Hepatocyte (in vitro differentiated cells): ENCODE measurements at regions not wholly inside any gene's neighbourhood (a gene's known extent, or its start where the extent isn't known, plus 50 kb on each side); places are given as distances from the start of the nearest gene placed in this dataset.

Experiments used
- DNase-seq: peaks from one replicate; pipeline ENCODE4 v3.0.0-alpha.2; 2016; ENCODE audit warnings: low spot score
- H2AFZ ChIP-seq: fragments of 200-600 bp; sonication (generic); 2 replicates; pipeline ENCODE4 v1.6.0; 2016; ENCODE audit warnings: antibody characterized with exemption, mild to moderate bottlenecking
- H3K27ac ChIP-seq: fragments of 200-600 bp; sonication (generic); 2 replicates; pipeline ENCODE4 v1.5.1; 2016; ENCODE audit warnings: mild to moderate bottlenecking
- H3K27me3 ChIP-seq: fragments of 200-600 bp; sonication (generic); 2 replicates; pipeline ENCODE4 v1.6.1; 2016
- H3K36me3 ChIP-seq: fragments of 200-600 bp; sonication (generic); replicated peaks from 2 replicates; pipeline ENCODE4 v1.5.1; 2016; ENCODE audit warnings: low read depth; ENCODE audit not compliant: insufficient read depth
- H3K4me1 ChIP-seq: fragments of 200-600 bp; sonication (generic); 2 replicates; pipeline ENCODE4 v1.5.1; 2016; ENCODE audit warnings: mild to moderate bottlenecking, moderate library complexity; ENCODE audit not compliant: insufficient read depth
- H3K4me2 ChIP-seq: fragments of 200-600 bp; sonication (generic); 2 replicates; pipeline ENCODE4 v1.6.0; 2016
- H3K4me3 ChIP-seq: fragments of 200-600 bp; sonication (generic); 2 replicates; pipeline ENCODE4 v1.5.1; 2016; ENCODE audit warnings: mild to moderate bottlenecking
- H3K79me2 ChIP-seq: fragments of 200-600 bp; sonication (generic); 2 replicates; pipeline ENCODE4 v1.6.0; 2017; ENCODE audit warnings: mild to moderate bottlenecking
- H3K9me2 ChIP-seq: fragments of 200-600 bp; sonication (generic); replicated peaks from 2 replicates; pipeline ENCODE4 v1.6.0; 2017; ENCODE audit warnings: mild to moderate bottlenecking; ENCODE audit not compliant: insufficient read depth
- H3K9me3 ChIP-seq: fragments of 200-600 bp; sonication (generic); 2 replicates; pipeline ENCODE4 v1.5.1; 2016; ENCODE audit warnings: low read depth, mild to moderate bottlenecking
- H4K20me1 ChIP-seq: fragments of 200-600 bp; sonication (generic); 2 replicates; pipeline ENCODE4 v1.6.0; 2016; ENCODE audit warnings: mild to moderate bottlenecking; ENCODE audit not compliant: insufficient read depth, poor library complexity, severe bottlenecking
- CTCF ChIP-seq: fragments of 200-600 bp; sonication (generic); IDR thresholded peaks from 2 replicates; pipeline ENCODE4 v1.5.1; 2016; ENCODE audit warnings: antibody characterized with exemption, mild to moderate bottlenecking; ENCODE audit not compliant: poor library complexity
- EZH2 ChIP-seq: fragments of 200-600 bp; sonication (generic); IDR thresholded peaks from 2 replicates; pipeline ENCODE4 v1.6.1; 2016; ENCODE audit warnings: antibody characterized with exemption, mild to moderate bottlenecking, borderline replicate concordance
- EZH2phosphoT487 ChIP-seq: fragments of 200-600 bp; sonication (generic); IDR thresholded peaks from one replicate; pipeline ENCODE4 v1.6.1; 2018; ENCODE audit warnings: antibody characterized with exemption, mild to moderate bottlenecking, low read depth, moderate library complexity; ENCODE audit not compliant: unreplicated experiment, severe bottlenecking
- WGBS: methylation state at CpG from one replicate; pipeline ENCODE4 v1.1.6; 2016; ENCODE audit warnings: low lambda C conversion rate; ENCODE audit errors: missing lambda C conversion rate; 5-methylcytosine and 5-hydroxymethylcytosine counted together

DNA sequence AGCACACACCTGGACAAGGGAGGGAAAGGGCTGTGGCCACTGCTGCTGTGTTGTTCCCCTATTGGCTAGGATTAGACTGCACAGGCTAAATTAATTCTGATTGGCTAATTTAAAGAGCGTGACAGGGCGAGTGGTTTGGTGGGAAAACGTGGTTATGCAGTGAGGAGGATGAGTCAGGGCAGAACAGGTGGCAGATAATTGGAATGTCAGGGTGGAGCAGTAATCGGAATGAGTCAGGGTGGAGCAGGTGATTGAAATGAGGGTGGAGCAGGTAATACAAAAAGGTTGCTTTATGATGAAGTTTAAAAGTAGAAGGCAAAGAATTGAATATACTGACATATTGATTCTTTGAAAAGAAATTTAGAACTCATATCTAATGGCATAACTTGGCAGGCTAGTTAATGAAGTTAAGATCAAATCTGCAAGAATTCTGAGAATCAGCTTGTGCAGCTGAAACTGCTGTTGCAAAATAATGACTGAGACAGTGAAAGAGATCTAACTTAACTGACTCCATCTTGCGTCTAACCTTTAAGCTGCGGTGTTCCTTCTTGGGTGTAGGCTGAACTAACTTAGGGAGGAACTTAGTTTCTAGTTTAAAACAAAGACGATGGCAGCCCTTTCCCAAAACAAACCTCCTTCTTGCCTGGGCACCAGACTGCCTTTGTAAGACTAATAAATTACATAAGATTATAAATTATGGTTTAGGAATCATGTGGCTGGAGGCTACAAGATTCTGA lies 174.3 kb downstream of the UTP18 start:
- no peak for DNase-seq
- H3K9me2 ChIP-seq: no peaks in the 10 kb centered on the region
- H3K27me3 ChIP-seq: no peaks in the 10 kb centered on the region
- H4K20me1 ChIP-seq: no peaks in the 10 kb centered on the region
- no peaks in the 10 kb centered on the region for H3K36me3 ChIP-seq
- no peak overlapping the region for H2AFZ ChIP-seq
- no peak overlapping the region for H3K4me2 ChIP-seq
- no peak overlapping the region for H3K4me3 ChIP-seq
- H3K79me2 ChIP-seq: no peaks in the 10 kb centered on the region
- H3K9me3 ChIP-seq: no peaks in the 10 kb centered on the region
- WGBS: 86% methylated on average over 7 of the region's 7 CpGs
- TF ChIP-seq EZH2phosphoT487 (no peak), EZH2 (no peak), CTCF (no peak)
- H3K4me1 ChIP-seq: peaks cover 4% of the 10 kb centered on the region
- no peak overlapping the region for H3K27ac ChIP-seq

GRCh38 chr17:51435171-51435552 lies 174.8 kb downstream of the UTP18 start:
- DNase-seq: no peak
- Histone ChIP-seq H3K9me3 (no peaks in the 10 kb centered on the region), H2AFZ (no peak overlapping the region), H3K4me1 (peaks cover 4% of the 10 kb centered on the region), H3K79me2 (no peaks in the 10 kb centered on the region), H3K4me2 (no peak overlapping the region), H4K20me1 (no peaks in the 10 kb centered on the region), H3K27me3 (no peaks in the 10 kb centered on the region), H3K27ac (no peak overlapping the region), H3K36me3 (no peaks in the 10 kb centered on the region), H3K9me2 (no peaks in the 10 kb centered on the region), H3K4me3 (no peak overlapping the region)
- 66% methylated on average over 3 of the region's 3 CpGs for WGBS
- TF ChIP-seq EZH2phosphoT487 (no peak), EZH2 (no peak), CTCF (no peak)

GRCh38 chr17:51435641-51436091 lies 175.3 kb downstream of the UTP18 start:
- Histone ChIP-seq H3K4me2 (no peak overlapping the region), H3K9me2 (no peaks in the 10 kb centered on the region), H3K9me3 (no peaks in the 10 kb centered on the region), H3K4me1 (peaks cover 4% of the 10 kb centered on the region), H4K20me1 (no peaks in the 10 kb centered on the region), H3K36me3 (no peaks in the 10 kb centered on the region), H3K4me3 (no peak overlapping the region), H3K27ac (no peak overlapping the region), H3K27me3 (no peaks in the 10 kb centered on the region), H2AFZ (no peak overlapping the region), H3K79me2 (no peaks in the 10 kb centered on the region)
- DNase-seq: peak; percentile 84
- WGBS: 29% methylated on average over 5 of the region's 5 CpGs
- TF ChIP-seq EZH2 (no peak), CTCF (peak; percentile 48)
